ENCODE measurements at regions not wholly inside any gene's neighbourhood (a gene's known extent, or its start where the extent isn't known, plus 50 kb on each side); places are given as distances from the start of the nearest gene placed in this dataset.

GRCh38 chr13:59229861-59230260 lies 933.9 kb downstream of the DIAPH3 start:
- TF ChIP-seq CTCF (IDR thresholded peaks at IDR 0.05): no peak
- no peak for DNase-seq
- peaks cover 0 to 2% (median 0%) of the 10 kb centered on the region in 3 donors for H3K27me3 ChIP-seq (ENCODE audit: insufficient read depth in 3 of 3, low read length in 2 of 3)
- no peaks in the 10 kb centered on the region for H3K4me1 ChIP-seq
- no peaks in the 10 kb centered on the region for H3K9me3 ChIP-seq
- H3K36me3 ChIP-seq (ENCODE audit: insufficient read depth in 1 of 2, low read depth in 1 of 2): no peaks in the 10 kb centered on the region
- no peak for ATAC-seq
- 76 to 79% (median 78%) methylated on average over 4 of the region's 4 CpGs for WGBS, 3 donors
- H3K27ac ChIP-seq: no peak overlapping the region
- intact Hi-C loops (cut with DNase I): no loop called here
- no peak overlapping the region for H3K4me3 ChIP-seq

- 60 to 80% (median 76%) methylated on average over 2 of the region's 2 CpGs for WGBS, 3 donors
- no peak for ATAC-seq
- TF ChIP-seq CTCF (IDR thresholded peaks at IDR 0.05): no peak
Observed at GRCh38 chr13:59230484-59231264, 933.1 kb downstream of the DIAPH3 start.

GRCh38 chr13:59236309-59236919 lies 927.3 kb downstream of the DIAPH3 start:
- intact Hi-C loops (cut with DNase I): no loop called here
- no peaks in the 10 kb centered on the region for H3K9me3 ChIP-seq
- ATAC-seq (no peak), DNase-seq (no peak)
- no peaks in the 10 kb centered on the region for H3K4me1 ChIP-seq
- no peaks in the 10 kb centered on the region for H3K27me3 ChIP-seq (ENCODE audit: insufficient read depth in 3 of 3, low read length in 2 of 3)
- 75 to 76% (median 75%) methylated on average over 5 of the region's 5 CpGs for WGBS, 3 donors
- TF ChIP-seq CTCF (IDR thresholded peaks at IDR 0.05): no peak
- H3K36me3 ChIP-seq (ENCODE audit: insufficient read depth in 1 of 2, low read depth in 1 of 2): no peaks in the 10 kb centered on the region
- no peak overlapping the region for H3K27ac ChIP-seq
- no peak overlapping the region for H3K4me3 ChIP-seq

More at GRCh38 chr13:59230484-59231264, 933.1 kb downstream of the DIAPH3 start:
- H3K9me3 ChIP-seq: no peaks in the 10 kb centered on the region
- no peaks in the 10 kb centered on the region for H3K4me1 ChIP-seq
- H3K4me3 ChIP-seq: no peak overlapping the region
- no peak for DNase-seq
- H3K36me3 ChIP-seq (ENCODE audit: insufficient read depth in 1 of 2, low read depth in 1 of 2): no peaks in the 10 kb centered on the region
- peaks cover 0 to 2% (median 0%) of the 10 kb centered on the region in 3 donors for H3K27me3 ChIP-seq (ENCODE audit: insufficient read depth in 3 of 3, low read length in 2 of 3)
- intact Hi-C loops (cut with DNase I): no loop called here
- no peak overlapping the region for H3K27ac ChIP-seq

GRCh38 chr13:59236944-59237343 lies 926.8 kb downstream of the DIAPH3 start:
- H3K4me3 ChIP-seq: no peak overlapping the region
- H3K36me3 ChIP-seq (ENCODE audit: insufficient read depth in 1 of 2, low read depth in 1 of 2): no peaks in the 10 kb centered on the region
- no peak for DNase-seq
- TF ChIP-seq CTCF (IDR thresholded peaks at IDR 0.05): no peak
- no peaks in the 10 kb centered on the region for H3K4me1 ChIP-seq
- intact Hi-C loops (cut with DNase I): no loop called here
- no peak overlapping the region for H3K27ac ChIP-seq
- ATAC-seq: no peak
- no peaks in the 10 kb centered on the region for H3K27me3 ChIP-seq (ENCODE audit: insufficient read depth in 3 of 3, low read length in 2 of 3)
- H3K9me3 ChIP-seq: no peaks in the 10 kb centered on the region
- WGBS, 3 donors: 77 to 80% (median 78%) methylated on average over 1 of the region's 1 CpG

Data from psoas muscle (tissue), 7 donors.